NCI-H2107 (cell line): ENCODE measurements at regions not wholly inside any gene's neighbourhood (a gene's known extent, or its start where the extent isn't known, plus 50 kb on each side); places are given as distances from the start of the nearest gene placed in this dataset.
"Not testable (repeated sequence)": the region's sequence is repeated elsewhere in the genome, so short reads cannot be mapped to it uniquely, and the experiment has no call there.

Source experiments
- DNase-seq: peaks from one replicate; lab custom pipeline; 2025; lab: John Stamatoyannopoulos, UW

GRCh38 chr15:31597466-31597865 lies 270.8 kb downstream of the KLF13 start:
- no peak for DNase-seq

GRCh38 chr15:31598620-31599019 lies 272.0 kb downstream of the KLF13 start:
- DNase-seq, result no peak

GRCh38 chr15:31605467-31605931 lies 278.9 kb downstream of the KLF13 start:
- no peak for DNase-seq

GRCh38 chr15:31606194-31606669 lies 279.6 kb downstream of the KLF13 start:
- no peak for DNase-seq

- no peak for DNase-seq
Observed at GRCh38 chr15:31606931-31607497, 280.4 kb downstream of the KLF13 start.

- no peak for DNase-seq
Observed at GRCh38 chr15:31607656-31608055, 281.0 kb downstream of the KLF13 start.

GRCh38 chr15:31609258-31609681 lies 282.6 kb downstream of the KLF13 start:
- DNase-seq, result peak; percentile 9

- no peak for DNase-seq
Observed at GRCh38 chr15:31609906-31610305, 283.3 kb downstream of the KLF13 start.

- no peak for DNase-seq
Observed at GRCh38 chr15:31615643-31616415, 289.2 kb downstream of the KLF13 start.

- not testable (repeated sequence) for DNase-seq
Observed at GRCh38 chr15:31623297-31623696, 296.7 kb downstream of the KLF13 start.

GRCh38 chr15:31624115-31624514 lies 297.5 kb downstream of the KLF13 start:
- DNase-seq, result not testable (repeated sequence)

- peak; percentile 18 for DNase-seq
Observed at GRCh38 chr15:31635715-31636114, 309.1 kb downstream of the KLF13 start.

- not testable (repeated sequence) for DNase-seq
Observed at GRCh38 chr15:31636911-31637310, 310.3 kb downstream of the KLF13 start.

GRCh38 chr15:31643955-31644354 lies 317.3 kb downstream of the KLF13 start:
- not testable (repeated sequence) for DNase-seq

GRCh38 chr15:31644761-31645160 lies 318.1 kb downstream of the KLF13 start:
- not testable (repeated sequence) for DNase-seq

- DNase-seq, result not testable (repeated sequence)
Observed at GRCh38 chr15:31647337-31647826, 320.7 kb downstream of the KLF13 start.

- not testable (repeated sequence) for DNase-seq
Observed at GRCh38 chr15:31649634-31650033, 323.0 kb downstream of the KLF13 start.

- not testable (repeated sequence) for DNase-seq
Observed at GRCh38 chr15:31650055-31650701, 323.5 kb downstream of the KLF13 start.

- DNase-seq, result not testable (repeated sequence)
Observed at GRCh38 chr15:31656915-31657314, 330.3 kb downstream of the KLF13 start.

GRCh38 chr15:31660816-31661215 lies 334.2 kb downstream of the KLF13 start:
- DNase-seq, result no peak

- DNase-seq, result not testable (repeated sequence)
Observed at GRCh38 chr15:31665732-31666131, 339.1 kb downstream of the KLF13 start.

- DNase-seq, result not testable (repeated sequence)
Observed at GRCh38 chr15:31669158-31669908, 342.7 kb downstream of the KLF13 start.
